ENCODE measurements at regions not wholly inside any gene's neighbourhood (a gene's known extent, or its start where the extent isn't known, plus 50 kb on each side); places are given as distances from the start of the nearest gene placed in this dataset.

DNA sequence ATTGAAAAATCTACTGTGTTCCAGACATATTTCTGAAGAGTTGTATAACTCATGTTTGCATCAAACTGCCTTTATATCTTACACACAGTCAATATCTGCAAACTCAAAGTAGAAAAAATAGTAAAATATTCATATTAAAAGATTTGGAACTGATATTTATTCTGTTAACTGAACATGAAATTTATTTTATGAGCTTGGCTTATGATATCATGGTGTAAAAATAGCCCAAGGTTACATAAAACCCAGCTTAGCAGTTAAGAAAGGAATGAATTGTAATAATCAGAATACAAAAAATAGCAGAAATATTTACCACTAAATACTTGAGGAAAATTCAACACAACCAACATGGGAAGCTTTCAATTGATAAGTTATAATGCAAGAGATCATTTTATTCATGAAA lies 367.9 kb downstream of the FLRT2 start:
- no peaks in the 10 kb centered on the region for H3K79me2 ChIP-seq (ENCODE audit: low read depth)
- DNase-seq (ENCODE audit: low spot score): no peak
- no peak overlapping the region for H3K4me2 ChIP-seq
- no peak for TF ChIP-seq EZH2phosphoT487 (IDR thresholded peaks at IDR 0.05)
- no peak for TF ChIP-seq EZH2 (IDR thresholded peaks at IDR 0.05)
- TF ChIP-seq, protein P1, sequence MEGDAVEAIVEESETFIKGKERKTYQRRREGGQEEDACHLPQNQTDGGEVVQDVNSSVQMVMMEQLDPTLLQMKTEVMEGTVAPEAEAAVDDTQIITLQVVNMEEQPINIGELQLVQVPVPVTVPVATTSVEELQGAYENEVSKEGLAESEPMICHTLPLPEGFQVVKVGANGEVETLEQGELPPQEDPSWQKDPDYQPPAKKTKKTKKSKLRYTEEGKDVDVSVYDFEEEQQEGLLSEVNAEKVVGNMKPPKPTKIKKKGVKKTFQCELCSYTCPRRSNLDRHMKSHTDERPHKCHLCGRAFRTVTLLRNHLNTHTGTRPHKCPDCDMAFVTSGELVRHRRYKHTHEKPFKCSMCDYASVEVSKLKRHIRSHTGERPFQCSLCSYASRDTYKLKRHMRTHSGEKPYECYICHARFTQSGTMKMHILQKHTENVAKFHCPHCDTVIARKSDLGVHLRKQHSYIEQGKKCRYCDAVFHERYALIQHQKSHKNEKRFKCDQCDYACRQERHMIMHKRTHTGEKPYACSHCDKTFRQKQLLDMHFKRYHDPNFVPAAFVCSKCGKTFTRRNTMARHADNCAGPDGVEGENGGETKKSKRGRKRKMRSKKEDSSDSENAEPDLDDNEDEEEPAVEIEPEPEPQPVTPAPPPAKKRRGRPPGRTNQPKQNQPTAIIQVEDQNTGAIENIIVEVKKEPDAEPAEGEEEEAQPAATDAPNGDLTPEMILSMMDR (IDR thresholded peaks at IDR 0.05): no peak
- no peak overlapping the region for H3K4me3 ChIP-seq
- no peak overlapping the region for H3K27ac ChIP-seq
- no peaks in the 10 kb centered on the region for H3K4me1 ChIP-seq
- H3K36me3 ChIP-seq: no peaks in the 10 kb centered on the region
- no peak overlapping the region for H3K9ac ChIP-seq
- Mint-ChIP-seq H3K4me1 (no peaks in the 10 kb centered on the region), H3K27me3 (ENCODE audit: insufficient read depth, low read depth) (no peaks in the 10 kb centered on the region), H3K9me3 (no peaks in the 10 kb centered on the region), H3K36me3 (no peaks in the 10 kb centered on the region), H3K4me3 (no peak overlapping the region), H3K27ac (no peak overlapping the region)
- H3F3A ChIP-seq (ENCODE audit: low read depth): no peaks in the 10 kb centered on the region
- H3K27me3 ChIP-seq: no peaks in the 10 kb centered on the region
- H4K20me1 ChIP-seq (ENCODE audit: low read depth): no peaks in the 10 kb centered on the region
- no peaks in the 10 kb centered on the region for H3K9me3 ChIP-seq (ENCODE audit: low read depth)
- H2AFZ ChIP-seq (replicated peaks): no peak overlapping the region

DNA sequence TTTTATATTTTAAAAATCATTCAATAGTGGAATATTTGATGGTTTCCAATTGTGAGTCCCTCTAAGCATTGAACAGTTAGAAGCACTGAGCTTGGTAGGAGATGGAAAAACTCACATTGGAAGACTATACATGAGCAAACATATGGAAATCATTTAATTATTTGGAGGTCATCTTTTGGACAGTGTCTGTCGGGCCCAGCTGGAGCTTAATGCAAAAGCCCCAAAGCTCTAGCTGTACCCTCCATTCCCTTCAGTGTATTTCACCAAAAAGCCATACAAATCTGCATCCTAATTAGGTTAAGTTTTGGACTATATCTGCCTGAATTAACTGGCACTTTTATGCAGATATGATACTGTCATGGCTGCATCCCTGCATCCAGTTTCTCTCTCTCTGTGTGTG lies 365.7 kb downstream of the FLRT2 start:
- H3F3A ChIP-seq (ENCODE audit: low read depth): no peaks in the 10 kb centered on the region
- no peaks in the 10 kb centered on the region for H3K9me3 ChIP-seq (ENCODE audit: low read depth)
- no peak for DNase-seq (ENCODE audit: low spot score)
- Mint-ChIP-seq H3K4me1 (no peaks in the 10 kb centered on the region), H3K4me3 (no peak overlapping the region), H3K36me3 (no peaks in the 10 kb centered on the region), H3K27ac (no peak overlapping the region), H3K9me3 (no peaks in the 10 kb centered on the region), H3K27me3 (ENCODE audit: insufficient read depth, low read depth) (no peaks in the 10 kb centered on the region)
- H2AFZ ChIP-seq (replicated peaks): no peak overlapping the region
- H4K20me1 ChIP-seq (ENCODE audit: low read depth): no peaks in the 10 kb centered on the region
- no peak overlapping the region for H3K4me2 ChIP-seq
- no peak overlapping the region for H3K4me3 ChIP-seq
- H3K79me2 ChIP-seq (ENCODE audit: low read depth): no peaks in the 10 kb centered on the region
- no peak overlapping the region for H3K27ac ChIP-seq
- H3K27me3 ChIP-seq: no peaks in the 10 kb centered on the region
- H3K4me1 ChIP-seq: no peaks in the 10 kb centered on the region
- H3K36me3 ChIP-seq: no peaks in the 10 kb centered on the region
- no peak overlapping the region for H3K9ac ChIP-seq
- TF ChIP-seq, protein P1 (IDR thresholded peaks at IDR 0.05): no peak
- TF ChIP-seq EZH2phosphoT487 (IDR thresholded peaks at IDR 0.05) (no peak), EZH2 (IDR thresholded peaks at IDR 0.05) (no peak)

DNA sequence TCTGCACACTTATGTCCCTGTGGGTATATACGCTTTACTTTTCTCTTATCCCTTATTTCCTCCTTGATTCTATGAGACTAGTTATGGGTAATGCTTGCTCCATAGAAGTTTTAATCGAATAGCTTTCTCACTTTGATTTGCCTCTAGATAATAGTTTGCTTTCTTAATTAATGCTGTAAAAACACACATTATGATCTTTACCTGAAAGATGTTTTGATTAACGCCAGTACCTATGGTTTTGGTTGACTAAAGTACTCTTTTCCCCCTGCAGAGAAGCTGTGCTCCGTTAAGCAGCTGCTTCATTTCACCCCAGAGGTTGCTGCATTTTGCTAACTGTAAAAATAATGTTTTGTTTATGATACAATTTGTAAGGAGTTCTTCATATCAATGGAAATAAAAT lies 362.3 kb downstream of the FLRT2 start:
- H3K27ac Mint-ChIP-seq: no peak overlapping the region
- H3K9me3 Mint-ChIP-seq: no peaks in the 10 kb centered on the region
- Histone ChIP-seq H3K36me3 (no peaks in the 10 kb centered on the region), H3K9ac (no peak overlapping the region), H3K4me1 (no peaks in the 10 kb centered on the region), H3K27ac (no peak overlapping the region), H3K9me3 (ENCODE audit: low read depth) (no peaks in the 10 kb centered on the region), H3K4me3 (no peak overlapping the region), H3K4me2 (no peak overlapping the region), H3K79me2 (ENCODE audit: low read depth) (no peaks in the 10 kb centered on the region), H4K20me1 (ENCODE audit: low read depth) (no peaks in the 10 kb centered on the region), H3K27me3 (no peaks in the 10 kb centered on the region), H2AFZ (replicated peaks) (no peak overlapping the region), H3F3A (ENCODE audit: low read depth) (no peaks in the 10 kb centered on the region)
- no peak for TF ChIP-seq EZH2 (IDR thresholded peaks at IDR 0.05)
- H3K4me3 Mint-ChIP-seq: no peak overlapping the region
- H3K27me3 Mint-ChIP-seq (ENCODE audit: insufficient read depth, low read depth): no peaks in the 10 kb centered on the region
- no peaks in the 10 kb centered on the region for H3K36me3 Mint-ChIP-seq
- no peaks in the 10 kb centered on the region for H3K4me1 Mint-ChIP-seq
- DNase-seq (ENCODE audit: low spot score): no peak

DNA sequence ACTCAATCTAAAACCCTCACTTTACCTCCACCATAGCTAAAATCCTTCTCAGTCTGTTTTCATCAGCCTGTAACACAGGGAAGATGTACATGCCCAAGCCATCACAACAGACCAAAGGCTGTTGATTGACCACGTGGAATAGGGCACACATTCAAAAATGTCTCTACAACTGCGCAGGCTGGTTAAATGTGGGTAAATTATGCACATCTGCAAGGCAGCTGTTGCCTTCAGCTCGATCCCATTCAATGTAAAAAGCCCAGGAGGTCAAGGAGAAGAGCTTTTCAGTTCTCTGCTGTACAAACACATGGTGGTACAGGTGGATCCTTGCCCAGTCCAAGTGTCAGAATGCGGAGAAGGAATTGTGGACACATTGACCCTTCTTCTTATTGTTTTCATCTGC lies 354.0 kb downstream of the FLRT2 start:
- Mint-ChIP-seq H3K27me3 (ENCODE audit: insufficient read depth, low read depth) (no peaks in the 10 kb centered on the region), H3K4me3 (no peak overlapping the region), H3K9me3 (peaks cover 3% of the 10 kb centered on the region), H3K36me3 (no peaks in the 10 kb centered on the region), H3K27ac (no peak overlapping the region), H3K4me1 (no peaks in the 10 kb centered on the region)
- Histone ChIP-seq H3F3A (ENCODE audit: low read depth) (no peaks in the 10 kb centered on the region), H3K4me2 (no peak overlapping the region), H3K4me3 (no peak overlapping the region), H3K27ac (no peak overlapping the region), H3K9ac (no peak overlapping the region), H3K4me1 (no peaks in the 10 kb centered on the region), H3K9me3 (ENCODE audit: low read depth) (no peaks in the 10 kb centered on the region), H3K27me3 (no peaks in the 10 kb centered on the region), H3K36me3 (no peaks in the 10 kb centered on the region), H2AFZ (replicated peaks) (no peak overlapping the region), H3K79me2 (ENCODE audit: low read depth) (no peaks in the 10 kb centered on the region), H4K20me1 (ENCODE audit: low read depth) (no peaks in the 10 kb centered on the region)
- TF ChIP-seq, protein P1 (IDR thresholded peaks at IDR 0.05): no peak
- no peak for TF ChIP-seq EZH2 (IDR thresholded peaks at IDR 0.05)
- no peak for TF ChIP-seq EZH2phosphoT487 (IDR thresholded peaks at IDR 0.05)
- DNase-seq (ENCODE audit: low spot score): no peak

All from neural progenitor cell (in vitro differentiated cells).